CD4-positive, alpha-beta T cell treated with Interleukin-15 for 4 hours (primary cell): ENCODE measurements at regions not wholly inside any gene's neighbourhood (a gene's known extent, or its start where the extent isn't known, plus 50 kb on each side); places are given as distances from the start of the nearest gene placed in this dataset.
A peak's percentile ranks its signal among the peaks of the same experiment; 100 is the strongest.
"Not testable (repeated sequence)": the region's sequence is repeated elsewhere in the genome, so short reads cannot be mapped to it uniquely, and the experiment has no call there.

ENCODE experiments used
- DNase-seq: peaks from one replicate; pipeline ENCODE4 v3.0.0-alpha.2; 2020; ENCODE audit warnings: low spot score

GRCh38 chr22:35138521-35138920, 72.6 kb downstream of the ISX start:
- no peak for DNase-seq

- no peak for DNase-seq
These were observed 75.2 kb downstream of the ISX start for GRCh38 chr22:35140879-35141745.

- DNase-seq: no peak
These were observed 82.4 kb downstream of the ISX start for GRCh38 chr22:35148381-35148780.

- DNase-seq: no peak
These were observed 83.0 kb downstream of the ISX start for GRCh38 chr22:35148866-35149548.

GRCh38 chr22:35150183-35151107, 84.5 kb downstream of the ISX start:
- DNase-seq: peak; percentile 23

GRCh38 chr22:35152316-35152715, 86.4 kb downstream of the ISX start:
- DNase-seq: no peak

- no peak for DNase-seq
These were observed 89.0 kb downstream of the ISX start for GRCh38 chr22:35154937-35155387.

- no peak for DNase-seq
These were observed 89.6 kb downstream of the ISX start for GRCh38 chr22:35155403-35156025.

- no peak for DNase-seq
These were observed 91.0 kb downstream of the ISX start for GRCh38 chr22:35156945-35157344.

GRCh38 chr22:35158336-35158735, 92.4 kb downstream of the ISX start:
- DNase-seq: no peak

GRCh38 chr22:35159343-35159742, 93.4 kb downstream of the ISX start:
- no peak for DNase-seq

GRCh38 chr22:35160268-35160667, 94.3 kb downstream of the ISX start:
- no peak for DNase-seq

GRCh38 chr22:35165896-35166295, 91.4 kb upstream of the HMGXB4 start:
- DNase-seq: not testable (repeated sequence)

- DNase-seq: no peak
These were observed 86.3 kb upstream of the HMGXB4 start for GRCh38 chr22:35170716-35171697.

GRCh38 chr22:35172442-35172841, 84.9 kb upstream of the HMGXB4 start:
- no peak for DNase-seq

GRCh38 chr22:35173655-35174054, 83.6 kb upstream of the HMGXB4 start:
- DNase-seq: no peak

- no peak for DNase-seq
These were observed 82.8 kb upstream of the HMGXB4 start for GRCh38 chr22:35174401-35175038.

GRCh38 chr22:35175392-35175791, 81.9 kb upstream of the HMGXB4 start:
- no peak for DNase-seq

GRCh38 chr22:35177811-35178210, 79.5 kb upstream of the HMGXB4 start:
- no peak for DNase-seq

- no peak for DNase-seq
These were observed 78.8 kb upstream of the HMGXB4 start for GRCh38 chr22:35178446-35178845.
